Colonic mucosa (tissue), 4 donors: ENCODE measurements at regions not wholly inside any gene's neighbourhood (a gene's known extent, or its start where the extent isn't known, plus 50 kb on each side); places are given as distances from the start of the nearest gene placed in this dataset.

Experiments used
- DNase-seq: peaks from one replicate; pipeline ENCODE4 v3.0.0-alpha.2; 2020
- H3K27ac ChIP-seq: fragments of 200-600 bp; one replicate; pipeline ENCODE4 v1.8.0; 2021
- H3K27me3 ChIP-seq: fragments of 200-600 bp; one replicate; pipeline ENCODE4 v1.8.0; 2021
- H3K36me3 ChIP-seq: fragments of 200-600 bp; one replicate; pipeline ENCODE4 v1.8.0; 2021
- H3K4me1 ChIP-seq: fragments of 200-600 bp; one replicate; pipeline ENCODE4 v1.8.0; 2021; ENCODE audit warnings: mild to moderate bottlenecking
- H3K4me3 ChIP-seq: fragments of 200-600 bp; one replicate; pipeline ENCODE4 v1.8.0; 2021
- H3K9ac ChIP-seq, 2 donors: one replicate each; pipeline ENCODE4 v1.7.0; 2013; ENCODE audit warnings: control low read depth in 2 of 2, low read depth in 2 of 2, low read length in 2 of 2
- H3K9me3 ChIP-seq: fragments of 200-600 bp; one replicate; pipeline ENCODE4 v1.8.0; 2021
- intact Hi-C: fragments of 100-400 bp; cut with DNase I; formaldehyde crosslinking; loops from one replicate; pipeline ENCODE4 v1.14.1; 2022
- TF ChIP-seq, protein P1 (sequence below): fragments of 200-600 bp; IDR thresholded peaks from one replicate; pipeline ENCODE4 v1.8.0; 2022; ENCODE audit warnings: antibody characterized with exemption, mild to moderate bottlenecking
- donor health status: healthy.
- donor health status: DM: no; HTN: no; CAD: no.
- donor health status: DM: no; HTN: no; CAD: no.

DNA sequence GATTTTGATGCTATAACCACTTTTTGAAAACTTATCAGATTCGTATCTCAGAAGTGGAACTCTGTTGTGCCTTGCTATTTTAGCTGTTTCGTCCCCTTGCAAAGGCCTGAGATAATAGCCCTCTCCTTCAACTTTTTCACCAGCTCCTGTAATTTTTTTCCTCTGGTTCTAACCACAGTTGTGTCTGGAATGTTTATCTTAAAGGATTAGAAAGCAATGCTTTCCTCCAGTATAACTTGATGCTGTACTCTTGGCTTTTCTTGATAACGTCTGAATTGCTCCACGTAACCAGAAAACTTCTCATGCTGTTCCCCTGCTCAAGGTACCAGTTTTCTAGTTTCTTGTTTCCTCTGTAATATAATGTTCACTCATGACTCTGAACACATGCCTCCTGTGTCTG lies 209.4 kb downstream of the DTWD2 start:
- H3K36me3 ChIP-seq: no peaks in the 10 kb centered on the region
- no peak for DNase-seq
- H3K9ac ChIP-seq: no peak overlapping the region
- H3K4me3 ChIP-seq: no peak overlapping the region
- no peaks in the 10 kb centered on the region for H3K27me3 ChIP-seq
- no peaks in the 10 kb centered on the region for H3K4me1 ChIP-seq
- TF ChIP-seq, protein P1, sequence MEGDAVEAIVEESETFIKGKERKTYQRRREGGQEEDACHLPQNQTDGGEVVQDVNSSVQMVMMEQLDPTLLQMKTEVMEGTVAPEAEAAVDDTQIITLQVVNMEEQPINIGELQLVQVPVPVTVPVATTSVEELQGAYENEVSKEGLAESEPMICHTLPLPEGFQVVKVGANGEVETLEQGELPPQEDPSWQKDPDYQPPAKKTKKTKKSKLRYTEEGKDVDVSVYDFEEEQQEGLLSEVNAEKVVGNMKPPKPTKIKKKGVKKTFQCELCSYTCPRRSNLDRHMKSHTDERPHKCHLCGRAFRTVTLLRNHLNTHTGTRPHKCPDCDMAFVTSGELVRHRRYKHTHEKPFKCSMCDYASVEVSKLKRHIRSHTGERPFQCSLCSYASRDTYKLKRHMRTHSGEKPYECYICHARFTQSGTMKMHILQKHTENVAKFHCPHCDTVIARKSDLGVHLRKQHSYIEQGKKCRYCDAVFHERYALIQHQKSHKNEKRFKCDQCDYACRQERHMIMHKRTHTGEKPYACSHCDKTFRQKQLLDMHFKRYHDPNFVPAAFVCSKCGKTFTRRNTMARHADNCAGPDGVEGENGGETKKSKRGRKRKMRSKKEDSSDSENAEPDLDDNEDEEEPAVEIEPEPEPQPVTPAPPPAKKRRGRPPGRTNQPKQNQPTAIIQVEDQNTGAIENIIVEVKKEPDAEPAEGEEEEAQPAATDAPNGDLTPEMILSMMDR: no peak
- no peaks in the 10 kb centered on the region for H3K9me3 ChIP-seq
- no peak overlapping the region for H3K27ac ChIP-seq
- intact Hi-C loops: no loop called here

DNA sequence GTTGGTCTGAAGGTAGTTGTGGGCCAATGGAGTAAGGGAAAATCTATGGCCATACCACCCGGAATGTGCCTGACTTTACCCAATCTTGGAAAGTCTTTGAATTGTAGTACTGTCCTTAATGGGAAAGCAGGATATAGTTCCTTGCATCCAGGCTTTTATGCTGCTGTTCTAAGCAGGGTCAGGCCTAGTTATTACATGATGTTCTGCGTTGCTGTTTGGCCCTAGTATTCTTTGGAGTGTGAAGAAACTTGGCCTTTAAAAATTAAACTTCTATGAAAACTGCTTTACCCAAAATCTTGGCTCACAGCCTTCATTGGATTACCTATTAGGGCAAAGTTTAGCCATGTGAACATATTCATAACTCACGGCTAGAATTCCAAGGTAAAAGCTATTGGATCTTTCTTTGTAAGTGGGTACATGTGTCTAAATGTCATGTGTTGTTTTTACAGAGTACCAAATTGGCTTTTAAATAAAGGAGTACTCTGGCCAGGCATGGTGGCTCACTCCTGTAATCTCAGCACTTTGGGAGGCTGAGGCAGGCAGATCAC lies 211.1 kb downstream of the DTWD2 start:
- no peak overlapping the region for H3K9ac ChIP-seq
- H3K4me3 ChIP-seq: no peak overlapping the region
- no peak overlapping the region for H3K27ac ChIP-seq
- no peaks in the 10 kb centered on the region for H3K27me3 ChIP-seq
- H3K4me1 ChIP-seq: no peaks in the 10 kb centered on the region
- H3K36me3 ChIP-seq: no peaks in the 10 kb centered on the region
- intact Hi-C loops: no loop called here
- DNase-seq: no peak
- TF ChIP-seq, protein P1: no peak
- no peaks in the 10 kb centered on the region for H3K9me3 ChIP-seq

DNA sequence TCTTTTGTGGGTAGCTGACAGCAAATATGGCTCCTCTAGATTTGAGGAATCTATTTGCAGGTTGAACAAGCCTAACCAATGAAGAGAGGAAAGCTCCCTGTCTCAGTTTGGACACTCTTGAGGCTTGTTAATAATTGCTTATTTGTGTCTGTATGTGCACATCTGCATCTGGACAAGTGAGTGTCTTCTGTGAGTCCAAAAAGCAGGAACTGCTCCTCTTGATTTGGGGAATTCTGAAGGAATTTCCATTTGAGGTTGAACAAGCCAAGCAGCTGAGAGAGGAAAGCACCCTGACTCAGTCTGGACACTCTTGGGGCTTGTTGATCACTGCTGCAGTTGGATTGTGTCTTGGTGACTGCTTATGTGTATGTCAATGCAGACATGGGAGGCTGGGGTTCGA lies 211.6 kb downstream of the DTWD2 start:
- Histone ChIP-seq H3K4me3 (no peak overlapping the region), H3K27me3 (no peaks in the 10 kb centered on the region), H3K27ac (no peak overlapping the region), H3K9me3 (no peaks in the 10 kb centered on the region), H3K9ac (no peak overlapping the region), H3K36me3 (no peaks in the 10 kb centered on the region), H3K4me1 (no peaks in the 10 kb centered on the region)
- TF ChIP-seq, protein P1: no peak
- DNase-seq: no peak
- intact Hi-C loops: no loop called here

DNA sequence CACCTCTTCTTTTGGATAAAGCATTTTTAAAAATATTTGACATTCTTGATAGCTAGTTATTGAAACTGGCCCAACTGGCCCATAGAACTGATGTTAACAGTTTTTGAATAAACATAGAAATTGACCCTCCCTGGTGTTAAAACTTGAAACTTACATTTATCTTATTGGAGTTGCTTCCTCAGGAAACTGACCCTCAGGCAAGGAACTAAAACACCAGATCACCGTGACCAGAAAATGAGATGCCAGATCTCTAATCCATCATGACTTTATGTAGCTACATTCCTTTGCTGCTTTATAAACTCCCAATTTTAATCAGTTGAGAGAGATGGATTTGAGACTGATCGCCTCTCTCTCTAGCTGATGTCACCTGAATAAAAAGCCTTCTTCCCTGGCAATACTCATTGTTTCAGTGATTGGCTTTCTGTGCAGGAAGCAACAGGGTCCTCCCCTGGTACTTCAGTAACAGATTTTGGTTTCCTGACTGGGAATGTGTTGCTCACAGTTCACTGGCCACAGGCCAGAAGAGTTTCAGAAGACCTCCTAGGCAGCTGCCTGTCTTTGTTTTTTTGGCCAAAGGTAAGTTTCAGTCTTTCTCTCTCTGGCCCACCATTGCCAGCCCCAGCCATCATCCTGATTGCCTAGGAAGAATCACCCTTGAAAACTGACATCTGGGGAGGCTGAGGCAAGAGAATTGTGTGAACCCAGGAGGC lies 212.4 kb downstream of the DTWD2 start:
- Histone ChIP-seq H3K4me1 (no peaks in the 10 kb centered on the region), H3K27me3 (no peaks in the 10 kb centered on the region), H3K27ac (no peak overlapping the region), H3K4me3 (no peak overlapping the region), H3K36me3 (no peaks in the 10 kb centered on the region), H3K9me3 (no peaks in the 10 kb centered on the region), H3K9ac (no peak overlapping the region)
- intact Hi-C loops: no loop called here
- TF ChIP-seq, protein P1: no peak
- DNase-seq: no peak

DNA sequence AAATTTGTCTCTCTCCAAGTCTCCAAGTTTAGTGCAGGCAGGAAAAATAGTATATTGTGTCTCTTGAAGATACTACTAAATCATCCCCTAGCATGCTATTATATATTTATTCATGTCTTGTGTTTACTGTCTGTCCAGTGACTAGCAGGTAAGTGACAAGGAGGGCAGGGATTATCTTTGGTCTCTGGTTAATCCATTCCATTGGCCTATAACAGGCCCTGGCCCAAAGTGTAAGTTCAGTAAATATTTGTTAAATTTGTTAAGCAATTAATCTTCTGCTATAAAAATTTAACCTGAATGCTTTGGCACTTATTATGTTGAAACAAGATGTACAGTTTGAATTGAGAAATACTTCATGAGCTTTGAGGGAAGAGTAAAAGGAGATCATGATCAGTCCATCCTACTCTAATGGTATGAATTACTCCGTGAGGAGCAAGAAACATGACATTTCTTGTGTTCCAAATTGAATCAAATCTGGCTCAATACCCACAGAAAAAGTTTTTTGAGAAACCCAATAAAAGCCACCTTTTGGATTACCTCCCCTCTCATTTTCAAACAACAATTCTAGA lies 219.7 kb downstream of the DTWD2 start:
- DNase-seq: no peak
- H3K36me3 ChIP-seq: no peaks in the 10 kb centered on the region
- H3K4me1 ChIP-seq: no peaks in the 10 kb centered on the region
- no peaks in the 10 kb centered on the region for H3K27me3 ChIP-seq
- intact Hi-C loops: no loop called here
- no peak overlapping the region for H3K9ac ChIP-seq
- TF ChIP-seq, protein P1: no peak
- no peak overlapping the region for H3K4me3 ChIP-seq
- no peak overlapping the region for H3K27ac ChIP-seq
- no peaks in the 10 kb centered on the region for H3K9me3 ChIP-seq
